Neuron (in vitro differentiated cells): ENCODE measurements at regions not wholly inside any gene's neighbourhood (a gene's known extent, or its start where the extent isn't known, plus 50 kb on each side); places are given as distances from the start of the nearest gene placed in this dataset.

ENCODE experiments used
- H2AFZ ChIP-seq: one replicate; pipeline ENCODE4 v1.6.1; 2013; ENCODE audit warnings: low read depth, mild to moderate bottlenecking, inconsistent platforms, low read length, moderate library complexity
- H3K27me3 ChIP-seq: one replicate; pipeline ENCODE4 v1.6.1; 2013; ENCODE audit warnings: low read length; ENCODE audit not compliant: insufficient read depth
- H3K36me3 ChIP-seq: one replicate; pipeline ENCODE4 v1.6.1; 2013; ENCODE audit warnings: low read length; ENCODE audit not compliant: insufficient read depth
- H3K4me1 ChIP-seq: one replicate; pipeline ENCODE4 v1.6.1; 2013; ENCODE audit warnings: low read length; ENCODE audit not compliant: insufficient read depth
- H3K4me3 ChIP-seq: 2 replicates; pipeline ENCODE4 v1.5.1; 2013; ENCODE audit warnings: mild to moderate bottlenecking, low read length, moderate library complexity
- H3K9me3 ChIP-seq: one replicate; pipeline ENCODE4 v1.6.1; 2013; ENCODE audit warnings: low read length

DNA sequence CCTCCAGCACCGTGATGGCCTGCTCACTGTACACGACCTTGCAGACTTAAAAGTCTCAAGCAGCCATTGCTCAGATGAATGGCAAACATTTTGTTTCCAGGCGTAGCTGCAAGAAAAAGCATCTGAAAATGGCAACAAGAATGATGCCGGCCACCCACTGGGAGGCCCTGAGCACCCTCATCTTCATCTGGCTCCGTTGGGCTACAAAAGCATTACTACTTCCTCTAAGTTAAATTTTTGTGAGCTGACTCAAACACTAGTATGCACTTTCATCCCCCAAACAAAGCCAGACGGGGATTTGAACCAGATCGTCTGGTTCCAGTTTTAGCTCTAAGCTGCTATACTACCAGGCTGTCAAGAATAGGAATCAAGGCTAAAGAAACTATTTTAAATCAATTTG lies 116.6 kb upstream of the CDK1 start:
- Histone ChIP-seq H3K9me3 (no peaks in the 10 kb centered on the region), H3K4me1 (peaks cover 7% of the 10 kb centered on the region), H3K27me3 (no peaks in the 10 kb centered on the region), H3K4me3 (no peak overlapping the region), H2AFZ (no peak overlapping the region), H3K36me3 (no peaks in the 10 kb centered on the region)

DNA sequence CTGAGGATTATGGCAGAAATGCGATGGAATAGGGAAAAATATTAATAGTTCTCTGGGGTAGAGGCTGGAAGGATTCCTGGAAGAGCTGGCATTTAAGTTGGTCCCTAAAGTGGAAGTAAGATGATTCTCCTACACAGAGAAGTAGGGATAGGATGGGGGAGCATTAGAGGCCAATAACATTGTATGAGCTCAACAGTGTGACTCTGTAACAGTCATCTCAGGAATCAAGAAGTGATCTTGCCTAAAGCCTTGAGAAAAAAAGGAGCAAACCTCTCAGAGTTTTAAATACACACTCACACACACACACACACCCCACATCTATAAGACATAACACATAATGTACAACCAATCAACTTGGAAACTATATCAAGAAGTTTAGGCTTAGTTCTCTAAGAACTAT lies 117.7 kb upstream of the CDK1 start:
- Histone ChIP-seq H3K27me3 (no peaks in the 10 kb centered on the region), H3K9me3 (no peaks in the 10 kb centered on the region), H2AFZ (no peak overlapping the region), H3K4me1 (peaks cover 7% of the 10 kb centered on the region), H3K4me3 (no peak overlapping the region), H3K36me3 (no peaks in the 10 kb centered on the region)

DNA sequence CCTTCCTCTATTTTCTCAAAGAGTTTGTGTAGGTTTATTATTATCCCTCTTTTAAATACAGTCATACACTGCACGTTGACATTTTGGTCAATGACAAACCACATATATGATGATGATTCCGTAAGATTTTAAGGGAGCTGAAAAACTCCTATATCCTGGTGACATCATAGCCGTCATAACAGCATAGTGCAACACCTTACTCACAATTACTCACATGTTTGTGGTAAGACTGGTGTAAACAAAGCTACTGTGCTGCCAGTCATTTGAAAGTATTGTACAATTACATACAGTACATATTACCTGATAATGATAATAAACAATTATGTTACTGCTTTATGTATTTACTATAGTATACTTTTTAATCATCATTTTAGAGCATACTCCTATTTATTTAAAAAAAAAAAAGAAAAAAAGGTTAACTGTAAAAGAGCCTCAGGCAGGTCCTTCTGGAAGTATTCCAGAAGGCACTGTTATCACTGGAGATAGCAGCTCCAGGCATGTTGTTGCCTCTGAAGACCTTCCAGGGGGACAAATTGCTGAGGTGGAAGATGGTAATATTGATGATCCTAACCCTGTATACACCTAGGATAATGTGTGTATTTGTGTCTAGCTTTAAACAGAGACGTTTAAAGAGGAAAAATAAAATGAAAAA lies 123.3 kb upstream of the CDK1 start:
- H2AFZ ChIP-seq = no peak overlapping the region
- no peaks in the 10 kb centered on the region for H3K27me3 ChIP-seq
- H3K4me1 ChIP-seq = peaks cover 15% of the 10 kb centered on the region
- H3K9me3 ChIP-seq = no peaks in the 10 kb centered on the region
- H3K4me3 ChIP-seq = no peak overlapping the region
- no peaks in the 10 kb centered on the region for H3K36me3 ChIP-seq

DNA sequence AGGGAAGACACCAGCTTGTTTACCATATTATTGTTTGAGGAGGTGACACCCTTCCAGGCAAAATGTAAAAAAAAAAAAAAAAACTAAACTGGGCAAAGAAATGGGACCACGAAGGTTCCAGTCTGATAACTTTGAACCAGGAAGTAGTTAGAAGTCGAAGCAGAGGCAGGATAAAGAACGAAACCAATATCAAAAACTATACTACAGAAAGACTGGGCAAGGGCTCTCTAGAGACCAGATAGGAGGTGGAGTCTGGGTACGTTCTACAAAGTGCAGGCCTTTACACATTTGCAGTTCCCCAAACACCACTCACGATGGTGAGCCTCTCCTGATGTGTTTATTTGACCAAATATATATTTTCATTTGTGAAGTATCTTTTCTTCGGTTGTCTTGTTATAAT lies 125.7 kb upstream of the CDK1 start:
- no peaks in the 10 kb centered on the region for H3K36me3 ChIP-seq
- H3K27me3 ChIP-seq = no peaks in the 10 kb centered on the region
- peaks cover 20% of the 10 kb centered on the region for H3K4me1 ChIP-seq
- no peak overlapping the region for H2AFZ ChIP-seq
- no peaks in the 10 kb centered on the region for H3K9me3 ChIP-seq
- no peak overlapping the region for H3K4me3 ChIP-seq

DNA sequence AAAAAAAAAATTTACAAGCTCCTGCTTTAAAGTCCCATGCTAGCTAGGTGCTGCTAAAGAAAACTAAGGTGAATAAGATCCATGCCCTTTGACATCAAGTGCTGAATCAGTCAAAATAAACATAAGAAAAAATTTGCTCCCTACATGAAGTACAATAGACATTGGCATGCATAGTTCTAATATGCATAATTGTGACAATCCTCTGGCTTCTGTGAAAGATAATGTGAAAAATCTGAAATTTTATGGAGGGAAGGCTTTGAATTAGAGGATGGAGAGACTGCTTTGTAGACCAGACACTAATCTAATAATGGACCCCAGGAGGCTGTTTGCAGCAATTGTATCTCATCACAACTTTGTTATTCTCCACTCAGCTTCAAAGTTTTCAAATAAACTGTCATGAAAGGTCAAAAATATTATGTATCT lies 127.9 kb upstream of the CDK1 start:
- Histone ChIP-seq H3K4me3 (no peak overlapping the region), H2AFZ (no peak overlapping the region), H3K36me3 (no peaks in the 10 kb centered on the region), H3K4me1 (peaks cover 20% of the 10 kb centered on the region), H3K9me3 (no peaks in the 10 kb centered on the region), H3K27me3 (no peaks in the 10 kb centered on the region)

GRCh38 chr10:60649485-60650377 lies 128.5 kb upstream of the CDK1 start:
- no peaks in the 10 kb centered on the region for H3K9me3 ChIP-seq
- H3K36me3 ChIP-seq = no peaks in the 10 kb centered on the region
- no peaks in the 10 kb centered on the region for H3K27me3 ChIP-seq
- no peak overlapping the region for H3K4me3 ChIP-seq
- H3K4me1 ChIP-seq = peaks cover 20% of the 10 kb centered on the region
- H2AFZ ChIP-seq = no peak overlapping the region

GRCh38 chr10:60648761-60649160 lies 129.5 kb upstream of the CDK1 start:
- Histone ChIP-seq H2AFZ (no peak overlapping the region), H3K36me3 (no peaks in the 10 kb centered on the region), H3K9me3 (no peaks in the 10 kb centered on the region), H3K27me3 (no peaks in the 10 kb centered on the region), H3K4me3 (no peak overlapping the region), H3K4me1 (peaks cover 20% of the 10 kb centered on the region)

DNA sequence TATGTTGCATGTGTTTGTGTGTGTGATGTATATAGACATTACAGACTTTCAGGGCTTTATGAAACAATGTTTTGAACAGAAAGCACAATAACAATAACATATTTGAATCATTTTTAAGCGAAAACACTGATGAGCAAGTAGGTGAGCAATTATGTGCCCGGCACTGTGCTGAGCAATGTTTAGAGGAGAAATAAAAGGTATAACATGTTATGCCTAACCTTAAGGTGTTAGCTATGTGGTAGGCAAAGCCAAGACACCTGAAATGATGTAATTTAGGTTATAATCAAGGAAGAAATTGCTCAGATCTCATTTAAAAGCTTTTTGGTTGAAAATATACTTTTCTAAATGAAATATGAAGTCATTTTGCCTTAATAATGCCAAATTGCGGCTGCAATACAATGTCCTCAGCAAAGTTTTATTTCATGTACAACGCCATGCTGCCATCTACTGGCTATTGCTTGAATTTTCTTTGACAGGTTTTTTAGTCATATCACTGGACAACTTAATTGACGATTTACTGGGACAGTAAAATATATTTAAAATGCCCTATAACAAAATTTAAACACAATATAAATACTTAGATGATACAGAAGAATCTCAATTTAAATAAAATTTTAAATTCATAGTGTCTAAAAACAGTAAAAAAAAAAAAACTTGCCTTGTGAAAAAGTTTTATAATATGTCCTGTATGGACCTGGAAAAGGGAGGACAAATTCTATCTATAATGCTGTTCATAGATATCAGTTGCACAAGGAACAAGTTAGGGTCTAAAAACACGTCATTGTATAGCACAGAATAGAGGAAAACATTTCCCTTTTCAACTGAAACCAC lies 131.1 kb upstream of the CDK1 start:
- Histone ChIP-seq H3K4me1 (peaks cover 20% of the 10 kb centered on the region), H3K4me3 (no peak overlapping the region), H3K27me3 (no peaks in the 10 kb centered on the region), H3K36me3 (no peaks in the 10 kb centered on the region), H2AFZ (no peak overlapping the region), H3K9me3 (no peaks in the 10 kb centered on the region)

GRCh38 chr10:60645980-60646379 lies 132.3 kb upstream of the CDK1 start:
- Histone ChIP-seq H3K27me3 (no peaks in the 10 kb centered on the region), H2AFZ (no peak overlapping the region), H3K36me3 (no peaks in the 10 kb centered on the region), H3K4me3 (no peak overlapping the region), H3K4me1 (peaks cover 15% of the 10 kb centered on the region), H3K9me3 (no peaks in the 10 kb centered on the region)

GRCh38 chr10:60644436-60645130 lies 133.7 kb upstream of the CDK1 start:
- no peaks in the 10 kb centered on the region for H3K27me3 ChIP-seq
- H3K9me3 ChIP-seq = no peaks in the 10 kb centered on the region
- H3K36me3 ChIP-seq = no peaks in the 10 kb centered on the region
- no peak overlapping the region for H3K4me3 ChIP-seq
- peaks cover 1% of the 10 kb centered on the region for H3K4me1 ChIP-seq
- H2AFZ ChIP-seq = no peak overlapping the region

DNA sequence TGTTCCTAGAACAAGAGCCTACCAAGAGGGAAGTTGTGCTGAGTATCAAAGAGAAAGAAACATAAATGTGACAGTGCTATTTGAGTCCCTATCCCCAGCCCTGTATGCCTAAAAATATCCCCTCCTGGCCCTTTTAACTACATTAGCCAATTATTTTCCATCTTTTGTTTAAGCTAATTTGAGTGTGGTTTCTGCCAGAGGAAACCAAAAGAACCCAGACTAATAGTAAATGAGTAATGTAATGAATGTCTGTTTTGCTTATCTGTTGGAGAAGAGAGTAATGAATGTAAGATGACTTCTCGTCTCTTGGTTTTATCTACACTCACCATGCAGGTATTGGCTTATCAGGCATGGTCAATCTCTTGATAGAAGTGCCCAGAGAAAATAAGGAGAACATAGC lies 134.4 kb upstream of the CDK1 start:
- Histone ChIP-seq H3K4me3 (no peak overlapping the region), H3K9me3 (no peaks in the 10 kb centered on the region), H3K4me1 (no peaks in the 10 kb centered on the region), H2AFZ (no peak overlapping the region), H3K27me3 (no peaks in the 10 kb centered on the region), H3K36me3 (no peaks in the 10 kb centered on the region)

GRCh38 chr10:60629332-60629731 lies 148.9 kb upstream of the CDK1 start:
- Histone ChIP-seq H3K9me3 (no peaks in the 10 kb centered on the region), H3K27me3 (no peaks in the 10 kb centered on the region), H2AFZ (peak overlapping the region; percentile 91), H3K36me3 (no peaks in the 10 kb centered on the region), H3K4me1 (peaks cover 28% of the 10 kb centered on the region), H3K4me3 (no peak overlapping the region)
